ENCODE measurements at regions not wholly inside any gene's neighbourhood (a gene's known extent, or its start where the extent isn't known, plus 50 kb on each side); places are given as distances from the start of the nearest gene placed in this dataset.
A peak's percentile ranks its signal among the peaks of the same experiment; 100 is the strongest.

DNA sequence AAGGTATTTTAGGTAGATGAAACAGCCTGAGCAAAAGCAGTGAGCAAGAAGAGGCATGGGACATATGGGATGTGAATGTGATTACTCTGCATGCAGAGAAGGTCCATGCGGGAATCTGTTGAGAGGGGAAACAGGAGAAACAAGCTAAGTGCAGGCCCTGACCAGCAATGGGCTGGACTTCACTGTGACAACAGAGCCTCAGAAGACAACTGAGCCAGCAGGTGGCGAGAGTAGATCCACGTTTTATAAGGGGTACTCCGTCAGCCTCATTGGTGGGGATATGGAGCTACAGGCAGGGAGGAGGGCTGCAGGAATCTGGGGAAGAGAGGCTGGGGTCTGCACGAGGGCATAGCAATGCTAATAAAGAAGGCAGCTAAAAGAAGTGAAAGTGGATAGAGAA lies 405.9 kb upstream of the LMCD1 start:
- Mint-ChIP-seq H3K27me3 (ENCODE audit: unreplicated experiment) (no peaks in the 10 kb centered on the region), H3K27ac (ENCODE audit: unreplicated experiment) (no peak overlapping the region), H3K4me1 (ENCODE audit: low read depth, unreplicated experiment) (no peaks in the 10 kb centered on the region), H3K9me3 (ENCODE audit: unreplicated experiment) (no peaks in the 10 kb centered on the region), H3K4me3 (ENCODE audit: unreplicated experiment) (no peak overlapping the region), H3K36me3 (ENCODE audit: unreplicated experiment) (no peaks in the 10 kb centered on the region)
- TF ChIP-seq, protein P1, sequence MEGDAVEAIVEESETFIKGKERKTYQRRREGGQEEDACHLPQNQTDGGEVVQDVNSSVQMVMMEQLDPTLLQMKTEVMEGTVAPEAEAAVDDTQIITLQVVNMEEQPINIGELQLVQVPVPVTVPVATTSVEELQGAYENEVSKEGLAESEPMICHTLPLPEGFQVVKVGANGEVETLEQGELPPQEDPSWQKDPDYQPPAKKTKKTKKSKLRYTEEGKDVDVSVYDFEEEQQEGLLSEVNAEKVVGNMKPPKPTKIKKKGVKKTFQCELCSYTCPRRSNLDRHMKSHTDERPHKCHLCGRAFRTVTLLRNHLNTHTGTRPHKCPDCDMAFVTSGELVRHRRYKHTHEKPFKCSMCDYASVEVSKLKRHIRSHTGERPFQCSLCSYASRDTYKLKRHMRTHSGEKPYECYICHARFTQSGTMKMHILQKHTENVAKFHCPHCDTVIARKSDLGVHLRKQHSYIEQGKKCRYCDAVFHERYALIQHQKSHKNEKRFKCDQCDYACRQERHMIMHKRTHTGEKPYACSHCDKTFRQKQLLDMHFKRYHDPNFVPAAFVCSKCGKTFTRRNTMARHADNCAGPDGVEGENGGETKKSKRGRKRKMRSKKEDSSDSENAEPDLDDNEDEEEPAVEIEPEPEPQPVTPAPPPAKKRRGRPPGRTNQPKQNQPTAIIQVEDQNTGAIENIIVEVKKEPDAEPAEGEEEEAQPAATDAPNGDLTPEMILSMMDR (IDR thresholded peaks at IDR 0.05; ENCODE audit: partially characterized antibody, unreplicated experiment) = no peak
- peak; percentile 24 for DNase-seq

DNA sequence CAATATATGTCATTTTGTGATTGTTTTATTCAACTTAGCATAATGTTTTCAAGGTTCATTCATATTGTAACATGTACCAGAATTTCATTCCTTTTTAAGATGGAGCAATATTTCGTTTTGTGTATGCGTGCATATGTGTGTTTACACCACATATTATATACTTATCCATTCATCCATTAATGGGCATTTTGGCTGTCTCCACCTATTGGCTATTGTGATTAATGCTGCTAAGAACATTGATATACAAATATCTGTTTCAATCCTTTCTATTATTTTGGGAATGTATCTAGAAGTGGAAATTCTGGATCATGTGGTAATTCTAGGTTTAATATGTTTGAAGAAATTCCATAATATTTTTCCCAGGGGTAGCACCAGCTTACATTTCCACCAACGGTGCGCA lies 403.9 kb upstream of the LMCD1 start:
- H3K4me1 Mint-ChIP-seq (ENCODE audit: low read depth, unreplicated experiment) = no peaks in the 10 kb centered on the region
- DNase-seq = no peak
- no peaks in the 10 kb centered on the region for H3K27me3 Mint-ChIP-seq (ENCODE audit: unreplicated experiment)
- no peaks in the 10 kb centered on the region for H3K9me3 Mint-ChIP-seq (ENCODE audit: unreplicated experiment)
- TF ChIP-seq, protein P1 (IDR thresholded peaks at IDR 0.05; ENCODE audit: partially characterized antibody, unreplicated experiment) = peak; percentile 21
- no peak overlapping the region for H3K4me3 Mint-ChIP-seq (ENCODE audit: unreplicated experiment)
- H3K27ac Mint-ChIP-seq (ENCODE audit: unreplicated experiment) = no peak overlapping the region
- H3K36me3 Mint-ChIP-seq (ENCODE audit: unreplicated experiment) = no peaks in the 10 kb centered on the region

DNA sequence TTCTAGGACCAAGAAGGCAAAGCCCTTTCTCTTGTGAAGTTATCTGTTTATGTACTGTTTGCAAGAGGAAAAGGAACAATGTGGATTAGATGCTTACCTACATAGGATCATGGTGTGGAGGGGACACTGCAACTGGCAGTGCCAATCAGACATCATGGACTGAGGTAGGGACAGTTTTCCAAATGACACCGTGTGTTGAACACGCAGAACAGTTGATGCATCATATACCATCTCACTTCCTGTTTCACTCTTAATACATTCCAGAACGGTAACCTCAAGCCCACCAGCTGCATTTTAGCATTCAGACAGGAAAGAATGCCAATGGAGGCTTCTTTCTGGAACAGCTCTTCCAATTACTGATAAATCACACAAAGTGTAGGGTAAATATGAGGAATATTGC lies 397.7 kb upstream of the LMCD1 start:
- TF ChIP-seq, protein P1 (IDR thresholded peaks at IDR 0.05; ENCODE audit: partially characterized antibody, unreplicated experiment) = no peak
- Mint-ChIP-seq H3K27me3 (ENCODE audit: unreplicated experiment) (no peaks in the 10 kb centered on the region), H3K4me1 (ENCODE audit: low read depth, unreplicated experiment) (no peaks in the 10 kb centered on the region), H3K27ac (ENCODE audit: unreplicated experiment) (no peak overlapping the region), H3K36me3 (ENCODE audit: unreplicated experiment) (no peaks in the 10 kb centered on the region), H3K4me3 (ENCODE audit: unreplicated experiment) (no peak overlapping the region), H3K9me3 (ENCODE audit: unreplicated experiment) (no peaks in the 10 kb centered on the region)
- no peak for DNase-seq

DNA sequence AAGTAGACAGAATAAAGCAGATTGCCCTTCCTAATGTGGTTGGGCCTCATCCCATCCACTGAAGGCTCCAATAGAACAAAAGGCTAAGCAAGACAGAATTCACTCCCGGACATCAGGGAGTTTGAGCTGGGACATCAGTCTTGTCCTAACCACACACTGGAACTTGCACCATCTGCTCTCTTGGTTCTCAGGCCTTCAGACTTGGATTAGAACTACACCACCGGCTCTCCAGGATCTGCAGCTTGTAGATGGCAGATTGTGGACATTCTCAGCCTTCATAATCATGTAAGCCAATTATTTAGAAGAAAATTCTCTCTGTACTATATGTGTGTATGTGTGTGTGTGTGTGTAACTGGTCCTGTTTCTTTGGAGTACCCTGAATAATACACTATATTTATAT lies 394.7 kb upstream of the LMCD1 start:
- Mint-ChIP-seq H3K9me3 (ENCODE audit: unreplicated experiment) (no peaks in the 10 kb centered on the region), H3K4me3 (ENCODE audit: unreplicated experiment) (no peak overlapping the region), H3K36me3 (ENCODE audit: unreplicated experiment) (no peaks in the 10 kb centered on the region), H3K4me1 (ENCODE audit: low read depth, unreplicated experiment) (no peaks in the 10 kb centered on the region), H3K27me3 (ENCODE audit: unreplicated experiment) (no peaks in the 10 kb centered on the region), H3K27ac (ENCODE audit: unreplicated experiment) (no peak overlapping the region)
- no peak for DNase-seq
- TF ChIP-seq, protein P1 (IDR thresholded peaks at IDR 0.05; ENCODE audit: partially characterized antibody, unreplicated experiment) = no peak

DNA sequence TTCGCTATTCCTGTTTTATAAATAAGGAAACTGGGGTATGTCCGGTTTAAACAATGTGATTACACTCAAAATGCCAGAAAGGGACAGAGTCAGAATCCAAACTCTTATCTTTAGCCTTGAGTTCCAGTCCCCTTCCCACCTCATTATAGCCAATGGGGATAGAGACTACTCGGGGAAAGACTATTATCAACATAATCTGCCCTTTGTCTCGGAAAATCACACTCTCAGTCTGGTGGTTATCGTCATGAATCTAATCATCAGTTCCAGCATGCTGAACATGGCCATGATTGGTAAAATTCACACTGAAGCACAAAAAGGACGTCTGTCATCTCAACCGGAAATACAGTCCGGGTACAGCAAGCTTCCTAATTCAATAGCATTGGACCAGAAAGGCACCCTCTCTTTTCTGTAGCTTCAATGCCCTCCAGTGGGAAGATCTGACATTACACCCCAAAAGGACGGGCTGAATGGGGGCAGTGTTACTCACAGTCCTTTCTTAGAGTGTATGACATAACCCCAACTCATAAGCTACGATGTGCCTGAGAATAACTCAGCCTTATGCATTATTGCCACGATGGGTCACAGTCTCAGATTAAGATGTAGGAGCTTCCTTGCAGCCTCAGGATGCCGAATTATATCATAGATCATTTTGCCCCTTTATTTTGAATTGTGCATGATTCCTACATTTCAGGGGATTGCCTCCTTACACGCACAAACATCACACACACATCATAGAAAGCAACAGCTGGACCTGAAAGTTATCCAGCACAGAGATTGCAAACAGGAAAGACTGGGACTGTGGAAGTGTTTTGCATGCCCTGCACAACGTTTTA lies 390.4 kb upstream of the LMCD1 start:
- peak; percentile 67 for DNase-seq
- H3K9me3 Mint-ChIP-seq (ENCODE audit: unreplicated experiment) = no peaks in the 10 kb centered on the region
- H3K27me3 Mint-ChIP-seq (ENCODE audit: unreplicated experiment) = no peaks in the 10 kb centered on the region
- TF ChIP-seq, protein P1 (IDR thresholded peaks at IDR 0.05; ENCODE audit: partially characterized antibody, unreplicated experiment) = peak; percentile 84
- no peak overlapping the region for H3K4me3 Mint-ChIP-seq (ENCODE audit: unreplicated experiment)
- H3K27ac Mint-ChIP-seq (ENCODE audit: unreplicated experiment) = no peak overlapping the region
- no peaks in the 10 kb centered on the region for H3K4me1 Mint-ChIP-seq (ENCODE audit: low read depth, unreplicated experiment)
- H3K36me3 Mint-ChIP-seq (ENCODE audit: unreplicated experiment) = no peaks in the 10 kb centered on the region
